COLO668 (cell line): ENCODE measurements at regions not wholly inside any gene's neighbourhood (a gene's known extent, or its start where the extent isn't known, plus 50 kb on each side); places are given as distances from the start of the nearest gene placed in this dataset.
"Not testable (repeated sequence)": the region's sequence is repeated elsewhere in the genome, so short reads cannot be mapped to it uniquely, and the experiment has no call there.

Experiments
- DNase-seq: peaks from one replicate; lab custom pipeline; 2025; ENCODE audit not compliant: unreplicated experiment; lab: John Stamatoyannopoulos, UW

- no peak for DNase-seq
Observed at GRCh38 chr21:38613686-38614085, 115.4 kb upstream of the ERG start.

- no peak for DNase-seq
Observed at GRCh38 chr21:38614558-38614957, 116.3 kb upstream of the ERG start.

GRCh38 chr21:38619480-38619879, 121.2 kb upstream of the ERG start:
- no peak for DNase-seq

GRCh38 chr21:38619992-38620479, 121.8 kb upstream of the ERG start:
- no peak for DNase-seq

- DNase-seq, result no peak
Observed at GRCh38 chr21:38621132-38621531, 122.9 kb upstream of the ERG start.

GRCh38 chr21:38622081-38622826, 124.0 kb upstream of the ERG start:
- no peak for DNase-seq

GRCh38 chr21:38622827-38623209, 124.5 kb upstream of the ERG start:
- no peak for DNase-seq

GRCh38 chr21:38623552-38623951, 125.3 kb upstream of the ERG start:
- no peak for DNase-seq

- no peak for DNase-seq
Observed at GRCh38 chr21:38625000-38625399, 126.7 kb upstream of the ERG start.

- DNase-seq, result no peak
Observed at GRCh38 chr21:38626306-38626705, 128.0 kb upstream of the ERG start.

GRCh38 chr21:38628349-38628748, 130.1 kb upstream of the ERG start:
- DNase-seq, result no peak

- DNase-seq, result no peak
Observed at GRCh38 chr21:38631206-38631605, 132.9 kb upstream of the ERG start.

GRCh38 chr21:38631676-38632075, 133.4 kb upstream of the ERG start:
- no peak for DNase-seq

GRCh38 chr21:38637161-38637560, 138.9 kb upstream of the ERG start:
- DNase-seq, result no peak

- no peak for DNase-seq
Observed at GRCh38 chr21:38639571-38640354, 141.5 kb upstream of the ERG start.

GRCh38 chr21:38640355-38640742, 142.1 kb upstream of the ERG start:
- not testable (repeated sequence) for DNase-seq

- no peak for DNase-seq
Observed at GRCh38 chr21:38643404-38644023, 145.2 kb upstream of the ERG start.

GRCh38 chr21:38645282-38645681, 147.0 kb upstream of the ERG start:
- no peak for DNase-seq

GRCh38 chr21:38646213-38646837, 148.0 kb upstream of the ERG start:
- no peak for DNase-seq

- DNase-seq, result no peak
Observed at GRCh38 chr21:38649120-38649519, 150.8 kb upstream of the ERG start.

- DNase-seq, result no peak
Observed at GRCh38 chr21:38651570-38651969, 153.3 kb upstream of the ERG start.
